ENCODE measurements at regions not wholly inside any gene's neighbourhood (a gene's known extent, or its start where the extent isn't known, plus 50 kb on each side); places are given as distances from the start of the nearest gene placed in this dataset.

DNA sequence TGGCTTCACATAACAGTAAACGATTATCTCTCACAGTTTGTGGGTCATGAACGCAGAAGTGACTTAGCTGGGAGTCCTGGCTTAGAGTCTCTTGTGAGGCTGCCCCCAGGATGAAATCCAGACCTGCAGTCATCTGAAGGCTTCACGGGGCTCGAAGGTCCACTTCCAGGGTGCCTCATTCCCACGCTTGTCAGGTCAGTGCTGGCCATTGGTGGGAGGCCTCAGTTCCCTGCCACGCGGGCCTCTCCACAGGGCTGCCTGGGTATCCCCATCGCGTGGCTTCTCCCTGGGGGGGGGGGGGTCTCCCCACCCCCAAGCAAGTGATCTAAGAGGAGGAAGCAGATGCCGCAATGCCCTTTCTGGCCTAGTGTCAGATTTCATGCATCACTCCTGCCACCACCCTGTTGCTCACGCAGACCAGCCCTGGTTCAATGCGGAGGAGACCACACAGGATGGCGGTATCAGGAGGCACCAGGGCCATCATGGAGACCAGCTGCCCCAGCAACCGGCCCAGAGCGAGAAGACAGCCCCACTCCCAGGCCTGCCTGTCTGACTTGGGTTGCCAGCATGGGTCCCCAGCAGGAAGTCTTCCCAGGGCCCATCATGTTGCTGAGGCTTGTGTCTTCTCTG, 77.3 kb upstream of the CDH5 start:
- DNase-seq, result no peak

DNA sequence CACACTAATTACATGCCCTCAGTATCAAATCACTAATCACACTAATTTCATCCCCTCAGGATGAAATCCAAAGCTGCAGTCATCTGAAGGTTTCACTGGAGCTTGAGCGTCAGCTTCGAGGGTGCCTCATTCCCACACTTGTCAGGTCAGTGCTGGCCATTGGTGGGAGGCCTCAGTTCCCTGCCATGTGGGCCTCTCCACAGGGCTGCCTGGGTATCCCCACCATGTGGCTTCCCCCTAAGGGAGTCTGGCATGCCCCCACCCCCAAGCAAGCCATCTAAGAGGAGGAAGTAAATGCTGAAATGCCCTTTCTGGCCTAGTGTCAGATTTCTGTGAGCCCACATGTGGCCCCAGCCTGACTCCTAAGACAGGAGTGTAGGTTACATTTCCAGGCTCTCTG, 78.6 kb upstream of the CDH5 start:
- DNase-seq, result no peak

DNA sequence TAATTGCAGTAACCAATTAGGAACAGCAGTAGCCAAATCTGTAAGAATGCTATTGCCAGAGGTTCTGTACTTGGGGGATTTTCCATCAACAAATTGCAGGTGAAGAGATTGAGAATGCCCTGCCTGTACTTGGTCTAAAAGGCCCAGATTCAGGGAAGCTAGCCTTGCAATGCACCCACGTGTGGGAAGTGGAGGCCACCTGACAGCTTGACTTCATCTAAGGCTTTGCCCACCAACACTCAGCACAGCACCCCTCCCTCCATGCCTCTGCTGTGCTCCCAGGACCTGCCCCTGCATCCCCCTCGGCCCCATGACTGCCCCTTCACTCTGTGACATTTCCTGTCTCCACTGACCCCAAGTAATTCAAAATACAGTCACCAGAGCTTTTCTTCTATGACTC, 79.1 kb upstream of the CDH5 start:
- DNase-seq, result no peak

DNA sequence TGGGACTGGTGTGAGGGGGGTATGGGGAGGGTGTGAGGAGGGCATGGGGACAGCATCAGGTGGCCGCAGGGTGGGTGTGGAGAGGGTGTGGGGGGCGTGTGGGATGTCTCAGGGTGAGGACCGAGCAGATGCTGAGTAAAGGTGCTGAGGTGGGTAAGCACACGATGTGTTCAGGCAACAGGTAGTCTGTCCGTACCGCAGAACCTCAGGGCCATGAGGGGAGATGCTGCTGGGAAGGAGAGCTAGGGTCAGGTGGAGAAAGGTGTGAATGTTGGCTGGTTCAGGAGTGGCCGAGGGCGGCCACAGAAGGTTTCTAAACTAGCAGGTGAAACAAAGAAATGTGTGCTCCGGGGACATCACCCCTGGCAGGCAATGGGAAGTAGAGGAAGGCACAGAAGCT, 80.0 kb upstream of the CDH5 start:
- DNase-seq, result no peak

DNA sequence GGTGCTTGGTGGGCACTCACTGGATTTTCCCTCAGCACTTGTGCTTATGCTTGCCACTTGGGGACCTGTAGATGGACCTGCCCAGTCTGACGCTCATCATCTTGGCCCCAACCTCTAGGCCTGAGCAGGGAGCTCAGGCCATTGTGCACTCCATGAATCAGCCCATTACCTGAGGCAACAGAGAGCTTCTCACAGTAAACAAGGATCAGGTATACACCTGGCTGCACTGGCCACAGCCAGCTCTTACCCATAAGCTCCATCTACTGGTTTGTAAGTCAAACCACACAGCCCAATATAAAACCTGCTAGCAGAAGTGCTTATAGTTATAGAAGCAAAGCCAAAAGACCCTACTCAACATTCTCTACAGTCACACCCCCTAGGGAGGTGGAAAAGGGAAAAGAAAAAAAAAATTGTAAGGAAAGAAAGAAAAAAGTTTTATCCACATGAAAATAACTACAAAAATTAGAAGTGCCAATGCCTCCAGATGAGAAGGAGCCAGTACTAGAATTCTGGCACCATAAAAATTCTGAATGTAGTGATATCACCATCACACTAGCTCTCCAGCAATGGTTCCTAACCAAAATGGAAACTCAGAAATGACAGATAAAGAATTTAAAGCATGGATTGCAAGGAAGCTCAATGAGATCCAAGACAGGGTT, 87.8 kb upstream of the CDH5 start:
- no peak for DNase-seq

DNA sequence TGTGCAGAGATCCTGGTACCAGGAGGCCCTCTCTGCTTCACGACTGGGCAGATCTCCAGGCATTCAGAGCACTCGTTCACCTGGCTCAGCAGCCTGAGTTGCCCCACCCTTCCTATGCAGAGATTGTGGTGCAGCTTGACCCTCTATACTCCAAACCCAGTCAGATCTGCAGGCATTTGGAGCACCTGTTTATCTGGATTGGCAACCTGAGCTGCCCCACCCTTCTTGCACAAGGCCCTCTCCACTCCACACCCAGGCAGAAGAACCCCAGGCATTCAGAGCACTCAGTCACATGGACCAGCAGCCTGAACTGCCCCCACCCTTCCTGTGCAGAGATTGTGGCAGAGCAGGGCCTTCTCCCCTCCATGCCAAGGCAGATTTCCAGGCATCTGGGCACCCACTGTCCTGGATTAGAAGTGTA, 88.4 kb upstream of the CDH5 start:
- DNase-seq, result no peak

DNA sequence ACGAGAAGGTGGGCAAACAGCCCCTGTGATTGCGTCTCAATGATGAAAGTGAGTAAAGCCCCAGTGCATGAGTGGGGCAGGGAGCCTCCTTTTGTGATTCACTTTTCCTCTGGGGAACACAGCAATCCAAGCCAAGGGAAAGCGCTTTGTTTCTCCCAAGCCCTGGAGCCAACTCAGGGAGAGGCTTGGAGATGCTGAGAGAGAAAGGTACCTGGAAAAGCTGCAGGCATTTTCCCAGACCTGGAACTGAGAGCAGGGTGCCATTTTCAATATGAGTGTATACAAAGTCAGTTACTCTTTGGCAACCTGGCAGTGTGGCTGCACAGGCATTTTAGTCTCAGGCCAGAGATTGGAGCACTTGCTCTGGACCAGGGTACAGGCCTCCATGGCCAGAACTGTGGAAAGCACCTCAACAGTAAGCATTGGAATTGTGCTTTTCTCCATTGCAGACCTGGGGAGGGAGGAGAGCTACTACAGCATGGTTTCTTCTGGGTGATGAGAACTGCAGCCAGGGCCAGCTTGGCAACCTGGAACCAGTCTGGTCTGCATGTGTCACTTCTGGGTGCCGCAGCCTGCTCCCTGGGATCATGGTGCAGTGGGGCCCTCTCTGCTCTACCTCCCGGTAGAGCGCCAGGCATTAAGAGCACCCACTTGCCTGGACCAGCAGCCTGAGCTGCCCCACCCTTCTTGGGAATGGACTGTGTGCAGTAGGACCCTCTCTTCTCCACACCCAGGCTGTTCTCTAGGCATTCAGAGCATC, 89.0 kb upstream of the CDH5 start:
- no peak for DNase-seq

DNA sequence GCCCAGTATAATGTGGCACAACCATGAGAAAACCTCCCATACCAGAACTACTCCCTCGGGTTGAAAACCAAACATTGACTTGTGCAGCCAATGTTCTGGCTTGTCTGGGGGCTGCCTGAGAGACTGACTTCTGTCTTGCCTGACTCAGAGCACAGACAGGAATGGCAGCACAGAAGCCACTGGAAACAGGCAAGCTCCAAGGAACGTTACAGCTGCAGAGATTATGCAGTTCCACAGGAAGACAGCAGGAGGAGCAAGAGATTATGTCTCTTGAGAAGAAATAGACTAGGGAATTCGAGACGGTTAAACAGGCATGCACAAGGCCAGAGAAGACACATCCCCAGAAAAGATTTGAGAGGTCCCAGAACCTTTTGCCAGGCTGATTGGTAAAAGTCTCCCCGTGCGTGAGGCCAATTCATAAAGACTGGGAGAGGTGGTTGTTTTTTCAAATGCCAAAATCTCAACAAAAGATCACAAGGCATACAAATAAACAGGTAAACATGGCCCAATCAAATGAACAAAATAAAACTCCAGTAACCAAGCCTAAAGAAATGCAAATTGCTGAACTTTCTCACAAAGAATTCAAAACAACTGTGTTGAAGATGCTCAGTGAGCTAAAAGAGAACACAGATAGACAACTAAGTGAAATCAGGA, 90.6 kb upstream of the CDH5 start:
- no peak for DNase-seq

DNA sequence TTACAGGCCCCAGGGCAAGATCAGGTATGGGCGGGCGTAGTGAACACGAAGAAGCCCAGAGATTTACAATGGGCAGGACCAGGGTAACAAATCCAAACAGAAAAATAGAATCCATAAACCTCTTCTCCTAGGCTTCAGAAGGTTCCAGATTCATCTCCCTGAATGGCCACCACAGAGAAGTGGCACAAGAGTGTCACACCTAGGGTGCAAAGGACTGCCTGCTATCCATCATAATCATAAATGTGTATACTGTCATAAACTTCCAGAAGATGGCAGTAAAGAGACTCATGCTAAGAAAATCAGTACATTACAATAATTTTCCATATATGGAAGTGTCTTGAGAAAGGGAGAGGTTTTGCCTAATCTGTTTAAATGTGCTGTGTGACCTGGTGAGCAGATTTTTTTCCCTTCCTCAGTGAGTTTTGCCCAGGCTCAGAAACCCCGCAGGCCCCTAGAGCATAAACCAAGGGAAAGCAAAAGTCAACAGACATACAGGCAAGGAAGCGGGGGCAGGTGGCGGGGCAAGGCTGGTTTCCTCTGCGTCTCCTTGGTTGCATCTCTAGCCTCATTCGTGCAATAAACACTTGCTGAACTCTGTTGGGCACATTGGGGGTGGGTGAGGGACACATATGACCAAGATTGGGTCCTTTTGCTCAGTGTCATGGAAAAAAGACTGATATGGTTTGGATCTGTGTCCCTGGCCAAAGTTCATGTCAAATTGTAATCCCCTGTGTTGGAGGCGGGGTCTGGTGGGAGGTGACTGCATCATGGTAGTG, 92.0 kb upstream of the CDH5 start:
- DNase-seq, result no peak

DNA sequence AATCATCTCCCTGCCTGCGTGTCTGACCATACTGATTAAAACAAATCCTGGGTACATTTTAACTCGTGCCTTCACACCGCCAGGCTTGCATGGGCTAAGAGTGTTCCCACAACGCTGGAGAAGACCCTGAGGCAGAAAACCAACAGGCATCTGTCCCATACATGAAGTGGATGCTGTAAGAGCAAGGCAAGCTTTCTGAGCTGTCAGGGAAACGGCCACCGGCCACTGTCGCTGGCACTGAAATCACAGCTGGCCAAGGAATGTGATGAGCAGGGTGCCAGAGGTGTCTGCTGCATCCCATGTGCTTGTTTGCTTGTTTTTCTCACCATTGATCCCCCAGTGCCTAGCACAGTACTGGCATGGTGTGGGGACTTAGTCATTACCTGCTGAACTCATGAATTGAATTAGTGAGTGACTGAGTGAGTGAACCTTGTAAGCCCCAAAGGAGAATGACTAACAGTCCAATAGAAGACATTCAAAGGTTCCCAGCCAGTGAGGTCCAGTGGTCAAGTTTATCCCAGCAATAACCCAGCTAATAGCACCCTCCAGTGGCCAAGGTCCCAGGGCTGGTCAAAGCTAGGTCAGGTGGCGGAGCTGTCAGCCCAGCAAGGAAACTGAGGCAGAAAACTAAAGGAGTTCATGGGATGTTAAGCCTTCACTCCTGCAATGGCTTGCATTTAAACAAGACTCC, 92.7 kb upstream of the CDH5 start:
- DNase-seq, result no peak

DNA sequence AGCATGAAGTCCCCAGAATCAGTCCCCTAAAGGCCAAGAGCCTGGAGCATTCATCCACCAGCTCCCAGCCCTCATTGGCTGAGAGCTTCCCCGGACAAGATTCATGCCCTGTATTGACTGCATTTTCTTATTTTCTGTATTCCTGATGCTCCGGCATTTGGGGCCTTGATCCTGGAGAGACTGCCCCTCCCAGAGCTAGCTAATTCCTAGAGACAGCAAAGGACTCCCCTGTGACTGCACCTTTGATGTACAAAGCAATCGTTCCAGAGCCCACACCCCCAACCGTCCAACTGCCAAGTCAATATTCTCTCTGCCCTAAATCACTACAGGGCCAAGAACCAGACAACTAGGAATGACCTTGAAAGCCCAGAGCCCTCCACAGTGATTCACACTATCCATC, 93.4 kb upstream of the CDH5 start:
- DNase-seq, result no peak

DNA sequence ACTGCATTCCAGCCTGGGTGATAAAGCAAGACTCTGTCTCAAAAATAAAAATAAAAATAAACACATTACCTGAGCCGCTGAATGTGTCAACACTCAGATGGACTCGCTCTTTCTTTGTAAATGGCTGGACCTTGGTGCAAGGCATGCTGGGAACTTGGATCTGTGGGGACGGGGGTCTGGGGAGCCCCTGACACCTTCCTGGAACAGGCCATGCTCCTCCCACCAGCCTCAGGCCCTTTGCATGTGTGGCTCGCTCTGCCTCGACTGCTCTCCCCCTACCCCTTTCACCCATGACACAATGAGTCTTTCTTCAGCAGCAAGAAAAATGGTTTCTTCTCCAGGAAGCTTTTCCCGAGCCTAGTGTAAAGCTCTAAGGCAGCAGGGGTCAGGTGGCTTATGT, 94.0 kb upstream of the CDH5 start:
- no peak for DNase-seq

DNA sequence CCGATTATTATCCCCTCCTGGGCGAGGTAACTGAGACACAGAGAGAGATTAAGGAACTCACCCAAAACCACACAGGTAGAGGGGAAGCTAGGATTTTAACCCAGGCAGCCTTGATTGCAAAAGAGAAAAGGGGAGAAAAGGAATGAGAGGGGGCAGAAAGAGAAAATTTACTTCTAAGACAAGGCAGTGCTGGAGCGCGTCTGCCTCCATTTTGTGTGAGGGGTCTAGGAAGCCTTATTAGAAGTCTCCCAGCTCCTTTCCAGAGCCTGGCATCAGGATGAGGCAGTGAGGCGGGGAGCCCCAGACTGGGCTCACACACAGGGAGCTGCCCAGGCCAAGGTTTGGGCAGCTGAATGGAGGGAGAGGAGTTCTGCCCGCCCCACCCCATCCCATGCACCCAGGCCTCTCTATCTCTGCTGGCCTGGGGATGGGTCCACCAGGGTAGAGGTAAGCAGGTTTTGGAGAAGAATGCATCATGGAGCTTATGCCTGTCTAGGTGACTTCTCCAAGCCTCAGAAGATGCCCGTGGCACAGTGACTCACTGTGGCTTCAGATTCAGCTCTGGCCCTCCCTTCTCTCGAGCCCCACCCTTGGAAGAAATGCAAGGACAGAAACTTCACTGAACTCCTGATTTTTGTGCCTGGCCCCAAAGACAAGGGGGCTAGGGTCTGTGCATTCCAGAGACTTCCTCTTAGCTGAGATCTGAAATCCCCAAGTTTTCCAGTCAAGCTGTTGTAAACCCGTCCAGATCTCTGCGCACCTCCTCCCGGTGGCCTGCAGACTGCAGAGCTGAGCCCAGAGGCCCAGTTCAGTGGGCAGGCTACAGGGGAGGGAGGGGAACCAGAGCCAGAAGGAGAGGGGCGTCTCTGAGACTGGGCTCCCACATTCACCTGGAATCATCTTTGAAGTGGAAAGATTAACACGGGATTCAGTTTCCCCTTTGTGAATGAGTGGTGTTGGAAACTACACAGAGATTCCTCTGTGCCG, 95.1 kb upstream of the CDH5 start:
- no peak for DNase-seq

DNA sequence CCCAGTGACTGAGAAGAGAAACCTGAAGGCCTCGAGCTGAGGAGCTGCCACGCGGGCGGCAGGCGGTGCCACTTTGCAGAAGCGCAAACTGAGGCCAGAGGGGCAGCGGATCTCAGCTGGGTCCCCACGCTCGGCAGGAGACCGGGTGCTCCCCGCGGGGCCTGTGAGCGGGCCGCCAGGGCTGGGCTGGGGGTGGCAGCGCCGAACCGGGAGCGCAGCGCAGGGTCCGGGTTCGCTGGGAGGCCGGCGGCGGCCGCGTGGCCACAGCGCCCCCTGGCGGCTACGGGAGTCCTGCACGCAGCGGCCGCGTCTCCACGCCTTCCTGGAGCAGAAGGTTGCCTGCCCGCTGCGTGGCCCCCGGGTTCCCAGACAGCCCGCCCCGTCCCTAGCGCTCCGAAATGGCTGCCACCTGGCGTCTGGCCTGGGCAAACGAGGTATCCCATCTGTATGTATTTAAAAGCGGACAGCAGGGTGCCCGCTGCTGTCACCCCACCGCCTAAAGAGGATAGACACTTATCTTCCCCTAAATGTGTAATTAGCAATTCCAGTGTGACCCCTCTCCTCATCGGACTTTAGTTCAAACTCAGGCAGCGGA, 96.1 kb upstream of the CDH5 start:
- no peak for DNase-seq

DNA sequence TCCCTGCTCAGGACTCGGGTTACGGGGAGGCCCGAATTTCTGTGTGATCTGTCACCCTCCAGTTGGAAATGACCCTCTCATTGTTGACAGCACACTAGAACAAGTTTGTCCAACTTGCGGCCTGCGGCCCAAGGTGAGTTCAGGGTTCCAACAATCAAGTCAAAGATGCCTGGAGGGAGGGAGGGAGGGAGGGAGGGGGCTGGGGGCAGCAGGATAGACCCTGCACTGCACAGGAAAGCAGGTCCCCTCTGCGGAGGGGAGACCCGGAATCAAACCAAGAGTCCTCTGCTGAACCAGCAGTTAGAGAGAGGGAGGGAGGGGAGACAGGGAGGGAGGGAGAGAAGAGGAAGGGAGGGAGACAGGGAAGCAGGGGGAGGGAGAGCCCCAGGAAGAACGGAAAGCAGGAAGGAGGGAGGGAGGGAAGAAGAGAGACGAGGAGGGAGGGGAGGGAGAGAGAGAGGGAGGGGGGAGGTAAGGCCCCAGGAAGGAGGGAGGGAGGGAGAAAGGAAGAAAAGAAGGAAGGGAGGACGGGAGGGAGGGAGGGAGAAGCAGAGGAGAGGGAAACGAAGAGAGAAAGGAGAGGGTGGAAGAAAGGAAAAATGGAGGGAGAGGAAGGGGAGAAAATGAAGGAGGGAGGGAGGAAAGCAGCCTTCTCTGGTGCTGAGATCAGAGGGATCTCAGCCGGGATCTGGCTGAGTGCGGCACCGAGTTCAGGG, 96.7 kb upstream of the CDH5 start:
- no peak for DNase-seq

DNA sequence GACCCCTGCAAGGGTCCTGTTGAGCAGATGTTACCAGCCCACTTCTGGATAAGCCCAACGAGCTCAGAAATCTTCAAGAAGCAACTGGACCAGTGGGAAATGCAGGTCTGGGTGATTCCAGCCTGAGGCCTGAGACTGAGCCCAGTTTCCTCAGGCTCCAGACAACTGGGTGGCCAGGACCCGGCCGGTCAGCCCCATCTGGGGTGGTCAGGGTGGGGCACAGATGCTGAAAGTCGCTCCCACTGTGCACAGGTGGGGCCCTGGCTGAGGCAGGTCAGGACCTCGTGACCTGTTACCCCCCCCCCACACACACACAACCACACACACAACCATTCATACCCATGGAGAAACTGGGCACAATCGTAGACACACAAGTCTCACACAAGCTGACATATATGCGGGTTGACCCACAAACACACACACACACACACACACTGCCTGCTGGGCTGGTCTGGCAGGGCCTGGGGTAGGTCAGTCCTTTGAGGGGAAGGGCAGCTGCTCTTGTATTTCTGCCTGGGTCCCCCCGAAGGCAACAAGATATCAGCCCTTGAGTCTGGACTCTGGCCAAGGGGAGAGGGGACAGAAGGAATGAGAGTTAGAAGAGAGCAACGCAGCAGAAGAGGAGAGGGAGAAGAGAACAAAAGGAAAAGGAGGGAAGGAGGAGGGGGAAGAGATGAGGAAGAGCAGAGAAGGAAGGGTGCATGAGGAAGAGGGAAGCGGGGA, 99.0 kb upstream of the CDH5 start:
- no peak for DNase-seq

DNA sequence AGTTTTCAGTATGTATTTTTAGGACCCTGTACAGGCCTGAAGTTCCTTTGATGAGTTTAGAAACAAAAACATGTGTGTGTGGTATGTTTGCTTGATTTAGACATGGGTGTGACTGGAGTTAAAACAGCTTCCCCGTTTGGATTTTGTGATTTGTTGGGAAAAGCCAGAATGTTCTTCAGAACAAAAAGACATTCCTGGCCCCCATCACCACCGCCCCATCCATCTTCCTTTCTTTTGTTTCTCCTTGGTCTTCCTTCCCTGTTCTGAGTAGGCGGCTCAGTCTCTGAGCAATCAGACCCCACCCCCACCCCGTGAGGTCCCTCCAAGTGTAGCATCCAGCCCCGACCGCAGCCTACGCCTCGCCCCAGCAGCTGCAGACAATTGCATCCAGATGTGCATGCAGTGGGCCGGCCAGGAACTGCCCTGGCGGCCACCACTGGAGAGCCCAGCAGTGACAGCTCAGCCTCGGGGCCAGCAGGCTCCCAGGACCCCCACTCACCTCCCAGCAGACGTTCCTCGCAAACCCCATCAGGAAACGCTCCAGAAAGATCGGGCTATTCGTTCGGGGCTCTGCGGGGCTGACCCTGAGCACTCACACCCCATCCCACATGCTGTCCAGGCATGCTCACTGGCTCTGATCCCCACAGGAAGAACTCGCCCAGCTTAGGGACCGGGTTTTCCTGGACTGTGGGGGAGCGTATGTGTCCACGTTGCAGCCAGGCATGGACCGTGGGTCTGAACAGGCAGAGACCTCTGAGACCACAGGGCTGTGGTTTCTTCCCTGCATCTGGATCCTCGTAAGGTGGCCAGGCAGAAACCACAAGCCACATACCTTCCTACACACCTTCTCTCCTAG, 99.8 kb upstream of the CDH5 start:
- no peak for DNase-seq

DNA sequence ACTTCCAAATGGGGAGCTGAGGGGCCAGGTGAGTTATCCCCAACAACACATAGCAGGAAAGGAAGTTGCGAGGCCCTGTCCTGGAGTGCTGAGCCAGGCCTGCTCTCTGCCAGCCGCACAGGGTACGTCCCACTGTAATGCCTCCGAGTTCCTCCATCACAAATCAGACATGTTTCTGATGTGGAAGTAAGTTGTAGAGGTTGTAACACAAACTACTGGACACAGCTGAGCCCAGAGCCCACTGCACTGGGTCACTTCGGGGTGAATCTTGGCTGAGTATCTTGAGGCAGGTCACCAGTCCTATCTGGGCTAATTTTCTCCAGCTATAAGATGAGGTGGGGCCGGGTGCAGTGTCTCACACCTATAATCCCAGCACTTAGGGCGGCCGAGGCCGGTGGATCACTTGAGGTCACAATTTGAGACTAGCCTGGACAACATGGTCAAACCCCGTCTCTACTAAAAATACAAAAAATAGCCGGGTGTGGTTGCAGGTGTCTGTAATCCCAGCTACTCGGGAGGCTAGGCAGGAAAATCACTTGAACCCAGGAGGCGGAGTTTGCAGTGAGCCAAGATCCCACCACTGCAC, 100.8 kb upstream of the CDH5 start:
- DNase-seq, result no peak
